ENCODE measurements at regions not wholly inside any gene's neighbourhood (a gene's known extent, or its start where the extent isn't known, plus 50 kb on each side); places are given as distances from the start of the nearest gene placed in this dataset.

GRCh38 chrX:39841604-39842003 lies 256.2 kb downstream of the BCOR start:
- H3K36me3 ChIP-seq, result no peaks in the 10 kb centered on the region
- peaks cover 3 to 15% of the 10 kb centered on the region in 2 donors for H3K4me1 ChIP-seq (ENCODE audit: control insufficient read depth in 1 of 2, low read depth in 2 of 2)
- peak overlapping the region; percentile 47 to 80 for H3K27ac ChIP-seq
- H3K27me3 ChIP-seq (replicated peaks; ENCODE audit: insufficient read depth), result no peaks in the 10 kb centered on the region
- TF ChIP-seq CTCF (IDR thresholded peaks at IDR 0.05), result no peak
- H3K9me3 ChIP-seq, result no peaks in the 10 kb centered on the region
- H3K4me3 ChIP-seq, result no peak overlapping the region
- ATAC-seq (ENCODE audit: insufficient number of reproducible peaks, low FRiP score, low read depth), result no peak
- no peak for DNase-seq (ENCODE audit: low spot score)

GRCh38 chrX:39842281-39842973 lies 255.3 kb downstream of the BCOR start:
- Histone ChIP-seq H3K4me1 (ENCODE audit: control insufficient read depth in 1 of 2, low read depth in 2 of 2) (peaks cover 3 to 15% of the 10 kb centered on the region in 2 donors), H3K4me3 (no peak overlapping the region), H3K27ac (no peak overlapping the region), H3K9me3 (no peaks in the 10 kb centered on the region), H3K27me3 (replicated peaks; ENCODE audit: insufficient read depth) (no peaks in the 10 kb centered on the region), H3K36me3 (no peaks in the 10 kb centered on the region)
- TF ChIP-seq CTCF (IDR thresholded peaks at IDR 0.05), result no peak
- DNase-seq (ENCODE audit: low spot score), result no peak
- ATAC-seq (ENCODE audit: insufficient number of reproducible peaks, low FRiP score, low read depth), result no peak

- TF ChIP-seq CTCF (IDR thresholded peaks at IDR 0.05), result no peak
- DNase-seq (ENCODE audit: low spot score), result no peak
- no peak for ATAC-seq (ENCODE audit: insufficient number of reproducible peaks, low FRiP score, low read depth)
- H3K27ac ChIP-seq, result no peak overlapping the region
- H3K9me3 ChIP-seq, result no peaks in the 10 kb centered on the region
- H3K27me3 ChIP-seq (replicated peaks; ENCODE audit: insufficient read depth), result no peaks in the 10 kb centered on the region
- no peak overlapping the region for H3K4me3 ChIP-seq
- H3K36me3 ChIP-seq, result no peaks in the 10 kb centered on the region
- peaks cover 3 to 15% of the 10 kb centered on the region in 2 donors for H3K4me1 ChIP-seq (ENCODE audit: control insufficient read depth in 1 of 2, low read depth in 2 of 2)
Observed at GRCh38 chrX:39843318-39843717, 254.4 kb downstream of the BCOR start.

GRCh38 chrX:39845233-39845632 lies 252.5 kb downstream of the BCOR start:
- TF ChIP-seq CTCF (IDR thresholded peaks at IDR 0.05), result no peak
- H3K9me3 ChIP-seq, result no peaks in the 10 kb centered on the region
- H3K36me3 ChIP-seq, result no peaks in the 10 kb centered on the region
- no peak for DNase-seq (ENCODE audit: low spot score)
- peaks cover 3 to 14% of the 10 kb centered on the region in 2 donors for H3K4me1 ChIP-seq (ENCODE audit: control insufficient read depth in 1 of 2, low read depth in 2 of 2)
- H3K4me3 ChIP-seq, result no peak overlapping the region
- no peak overlapping the region for H3K27ac ChIP-seq
- no peak for ATAC-seq (ENCODE audit: insufficient number of reproducible peaks, low FRiP score, low read depth)
- H3K27me3 ChIP-seq (replicated peaks; ENCODE audit: insufficient read depth), result no peaks in the 10 kb centered on the region

GRCh38 chrX:39846460-39846859 lies 251.3 kb downstream of the BCOR start:
- no peak overlapping the region for H3K4me3 ChIP-seq
- H3K36me3 ChIP-seq, result no peaks in the 10 kb centered on the region
- no peak for ATAC-seq (ENCODE audit: insufficient number of reproducible peaks, low FRiP score, low read depth)
- no peak for DNase-seq (ENCODE audit: low spot score)
- TF ChIP-seq CTCF (IDR thresholded peaks at IDR 0.05), result no peak
- no peaks in the 10 kb centered on the region for H3K9me3 ChIP-seq
- peaks cover 0 to 4% of the 10 kb centered on the region in 2 donors for H3K4me1 ChIP-seq (ENCODE audit: control insufficient read depth in 1 of 2, low read depth in 2 of 2)
- no peak overlapping the region for H3K27ac ChIP-seq
- H3K27me3 ChIP-seq (replicated peaks; ENCODE audit: insufficient read depth), result no peaks in the 10 kb centered on the region
